GM19468 (cell line): ENCODE measurements at regions not wholly inside any gene's neighbourhood (a gene's known extent, or its start where the extent isn't known, plus 50 kb on each side); places are given as distances from the start of the nearest gene placed in this dataset.
A peak's percentile ranks its signal among the peaks of the same experiment; 100 is the strongest.

Experiments
- ATAC-seq: cut with Tn5 transposase; IDR thresholded peaks from one replicate; pipeline ENCODE4 v1.9.1; 2021; ENCODE audit warnings: mild to moderate bottlenecking, moderate library complexity, moderate number of reproducible peaks; ENCODE audit not compliant: unreplicated experiment; ENCODE audit errors: extremely low read depth

- no peak for ATAC-seq
Observed at GRCh38 chr5:71862507-71863060, 143.5 kb downstream of the CARTPT start.

- ATAC-seq, result no peak
Observed at GRCh38 chr5:71864730-71865601, 145.9 kb downstream of the CARTPT start.

- ATAC-seq, result no peak
Observed at GRCh38 chr5:71865665-71866320, 146.7 kb downstream of the CARTPT start.

- no peak for ATAC-seq
Observed at GRCh38 chr5:71872311-71872864, 153.3 kb downstream of the CARTPT start.

GRCh38 chr5:71873191-71873591 is 154.1 kb downstream of the CARTPT start:
- ATAC-seq, result no peak

GRCh38 chr5:71874521-71874920 is 155.4 kb downstream of the CARTPT start:
- no peak for ATAC-seq

- ATAC-seq, result no peak
Observed at GRCh38 chr5:71877511-71877910, 158.4 kb downstream of the CARTPT start.

- ATAC-seq, result no peak
Observed at GRCh38 chr5:71880536-71880935, 161.5 kb downstream of the CARTPT start.

GRCh38 chr5:71882826-71883741 is 164.0 kb downstream of the CARTPT start:
- no peak for ATAC-seq

GRCh38 chr5:71883742-71884103 is 164.6 kb downstream of the CARTPT start:
- ATAC-seq, result no peak

- ATAC-seq, result no peak
Observed at GRCh38 chr5:71884926-71885325, 165.9 kb downstream of the CARTPT start.

- no peak for ATAC-seq
Observed at GRCh38 chr5:71886406-71886805, 167.3 kb downstream of the CARTPT start.

- peak; percentile 86 for ATAC-seq
Observed at GRCh38 chr5:71887680-71888079, 168.6 kb downstream of the CARTPT start.

- ATAC-seq, result no peak
Observed at GRCh38 chr5:71891406-71891805, 172.3 kb downstream of the CARTPT start.

- ATAC-seq, result no peak
Observed at GRCh38 chr5:71891856-71892255, 172.8 kb downstream of the CARTPT start.

- no peak for ATAC-seq
Observed at GRCh38 chr5:71892641-71893365, 173.7 kb downstream of the CARTPT start.

- no peak for ATAC-seq
Observed at GRCh38 chr5:71893451-71893850, 174.4 kb downstream of the CARTPT start.

GRCh38 chr5:71894091-71894490 is 175.0 kb downstream of the CARTPT start:
- ATAC-seq, result no peak

- ATAC-seq, result no peak
Observed at GRCh38 chr5:71895546-71895945, 176.5 kb downstream of the CARTPT start.
